Caco-2 (cell line): ENCODE measurements at regions not wholly inside any gene's neighbourhood (a gene's known extent, or its start where the extent isn't known, plus 50 kb on each side); places are given as distances from the start of the nearest gene placed in this dataset.

ENCODE experiments used
- BruUV-seq: library from RNA; stranded (reverse); fragments of 400-500 nt; replicated peaks from 2 replicates; lab custom pipeline; 2021; lab: Mats Ljungman, UMichigan
- CTCF ChIA-PET: fragments of 300-600 bp; sonication (Branson Sonifier 250); formaldehyde crosslinking; loops from one replicate; lab custom pipeline; 2022; ENCODE audit warnings: antibody characterized with exemption; lab: Charles Lee
- POLR2A ChIA-PET: fragments of 300-600 bp; sonication (Branson Sonifier 250); formaldehyde crosslinking; loops from one replicate; lab custom pipeline; 2022; ENCODE audit warnings: antibody characterized with exemption; lab: Charles Lee
- DNase-seq, 2 experiments: peaks; one replicate each; pipeline versions ENCODE4 v3.0.0 to v3.0.0-alpha.2; 2020 to 2022
- H3K27me3 ChIP-seq: replicated peaks from 2 replicates; pipeline ENCODE4 v1.6.0; 2011; ENCODE audit warnings: low read length; ENCODE audit not compliant: control insufficient read depth, insufficient read depth
- H3K36me3 ChIP-seq: 2 replicates; pipeline ENCODE4 v1.5.1; 2011; ENCODE audit warnings: low read length; ENCODE audit not compliant: control insufficient read depth, insufficient read depth
- H3K4me1 ChIP-seq: fragments of 250-450 bp; sonication (Bioruptor Pico); 2 replicates; pipeline ENCODE4 v1.5.1; 2020; ENCODE audit warnings: mild to moderate bottlenecking
- H3K4me3 ChIP-seq: 2 replicates; pipeline ENCODE4 v1.5.1; 2011; ENCODE audit warnings: low read depth, mild to moderate bottlenecking, control low read depth, low read length
- H3K9me3 ChIP-seq: fragments of 250-450 bp; sonication (Bioruptor Pico); 2 replicates; pipeline ENCODE4 v1.5.1; 2020; ENCODE audit warnings: mild to moderate bottlenecking, moderate library complexity
- H3K27ac Mint-ChIP-seq: one replicate; pipeline ENCODE4 v1.8.0; 2022; ENCODE audit warnings: mixed read lengths; ENCODE audit not compliant: unreplicated experiment
- H3K27me3 Mint-ChIP-seq: one replicate; pipeline ENCODE4 v1.8.0; 2022; ENCODE audit warnings: mixed read lengths; ENCODE audit not compliant: insufficient read depth, unreplicated experiment
- H3K36me3 Mint-ChIP-seq: one replicate; pipeline ENCODE4 v1.8.0; 2022; ENCODE audit warnings: mild to moderate bottlenecking, mixed read lengths; ENCODE audit not compliant: insufficient read depth, unreplicated experiment
- H3K4me1 Mint-ChIP-seq: one replicate; pipeline ENCODE4 v1.8.0; 2022; ENCODE audit warnings: low read depth, mixed read lengths; ENCODE audit not compliant: unreplicated experiment
- H3K4me3 Mint-ChIP-seq: one replicate; pipeline ENCODE4 v1.8.0; 2022; ENCODE audit warnings: mild to moderate bottlenecking, moderate library complexity, mixed read lengths; ENCODE audit not compliant: unreplicated experiment
- H3K9me3 Mint-ChIP-seq: one replicate; pipeline ENCODE4 v1.8.0; 2022; ENCODE audit warnings: mixed read lengths; ENCODE audit not compliant: unreplicated experiment
- CTCF ChIP-seq, 2 experiments: fragments of 200-600 bp in 1 of 2; IDR thresholded peaks; 1 replicate in 1 of 2; 2 replicates in 1 of 2; pipeline versions ENCODE4 v1.5.1 to v1.8.0; 2011 to 2022; ENCODE audit warnings: antibody characterized with exemption in 1 of 2, control low read depth in 1 of 2, inconsistent platforms in 1 of 2, low read depth in 1 of 2, low read length in 1 of 2, mild to moderate bottlenecking in 1 of 2, moderate library complexity in 1 of 2; ENCODE audit not compliant: insufficient read depth in 1 of 2, severe bottlenecking in 1 of 2, unreplicated experiment in 1 of 2
- intact Hi-C: fragments of 100-400 bp; cut with micrococcal nuclease; formaldehyde crosslinking; loops from one replicate; pipeline ENCODE4 v1.10.0; 2022; ENCODE audit not compliant: unreplicated experiment

- Mint-ChIP-seq H3K4me3 (no peak overlapping the region), H3K9me3 (peaks cover 19% of the 10 kb centered on the region), H3K27me3 (no peaks in the 10 kb centered on the region), H3K4me1 (no peaks in the 10 kb centered on the region), H3K27ac (no peak overlapping the region), H3K36me3 (no peaks in the 10 kb centered on the region)
- Histone ChIP-seq H3K4me3 (no peak overlapping the region), H3K4me1 (no peaks in the 10 kb centered on the region), H3K9me3 (no peaks in the 10 kb centered on the region), H3K27me3 (no peaks in the 10 kb centered on the region), H3K36me3 (no peaks in the 10 kb centered on the region)
- POLR2A ChIA-PET = interaction anchor here (0.6 kb wide), 1 partner anchor 45 kb away, joined by 3 read pairs; no protein-coding TSS in a partner anchor
- DNase-seq = no peak
- intact Hi-C loops = no loop called here
- CTCF ChIA-PET = no interaction called here
- no TSS peak for BruUV-seq
- no peak for TF ChIP-seq CTCF (IDR thresholded peaks at IDR 0.05; ENCODE audit: insufficient read depth in 1 of 2, low read depth in 1 of 2, low read length in 1 of 2, severe bottlenecking in 1 of 2, unreplicated experiment in 1 of 2)
Measured at GRCh38 chr20:10976051-10976450, 302.3 kb upstream of the JAG1 start.

- H3K27me3 ChIP-seq = no peaks in the 10 kb centered on the region
- H3K4me3 ChIP-seq = no peak overlapping the region
- Mint-ChIP-seq H3K4me1 (peaks cover 9% of the 10 kb centered on the region), H3K4me3 (no peak overlapping the region), H3K36me3 (no peaks in the 10 kb centered on the region), H3K27me3 (no peaks in the 10 kb centered on the region), H3K27ac (no peak overlapping the region), H3K9me3 (peaks cover 19% of the 10 kb centered on the region)
- DNase-seq = no peak
- no peaks in the 10 kb centered on the region for H3K9me3 ChIP-seq
- ChIA-PET POLR2A (no interaction called here), CTCF (no interaction called here)
- BruUV-seq = no TSS peak
- H3K4me1 ChIP-seq = peaks cover 4% of the 10 kb centered on the region; the same call in 1 of the 2 replicates
- TF ChIP-seq CTCF (IDR thresholded peaks at IDR 0.05; ENCODE audit: insufficient read depth in 1 of 2, low read depth in 1 of 2, low read length in 1 of 2, severe bottlenecking in 1 of 2, unreplicated experiment in 1 of 2) = no peak
- no peaks in the 10 kb centered on the region for H3K36me3 ChIP-seq
- intact Hi-C loops = no loop called here
Measured at GRCh38 chr20:10978019-10978702, 304.4 kb upstream of the JAG1 start.

- Histone ChIP-seq H3K36me3 (no peaks in the 10 kb centered on the region), H3K9me3 (no peaks in the 10 kb centered on the region), H3K4me3 (no peak overlapping the region), H3K27me3 (no peaks in the 10 kb centered on the region), H3K4me1 (peaks cover 4% of the 10 kb centered on the region; the same call in 1 of the 2 replicates)
- peaks cover 14% of the 10 kb centered on the region for H3K9me3 Mint-ChIP-seq
- peaks cover 9% of the 10 kb centered on the region for H3K4me1 Mint-ChIP-seq
- intact Hi-C loops = no loop called here
- H3K27me3 Mint-ChIP-seq = no peaks in the 10 kb centered on the region
- ChIA-PET POLR2A (no interaction called here), CTCF (no interaction called here)
- no peak for TF ChIP-seq CTCF (IDR thresholded peaks at IDR 0.05; ENCODE audit: insufficient read depth in 1 of 2, low read depth in 1 of 2, low read length in 1 of 2, severe bottlenecking in 1 of 2, unreplicated experiment in 1 of 2)
- DNase-seq = no peak
- BruUV-seq = no TSS peak
- no peak overlapping the region for H3K27ac Mint-ChIP-seq
- H3K36me3 Mint-ChIP-seq = no peaks in the 10 kb centered on the region
- H3K4me3 Mint-ChIP-seq = no peak overlapping the region
Measured at GRCh38 chr20:10978713-10979112, 304.9 kb upstream of the JAG1 start.
